HG03432 (cell line): ENCODE measurements at regions not wholly inside any gene's neighbourhood (a gene's known extent, or its start where the extent isn't known, plus 50 kb on each side); places are given as distances from the start of the nearest gene placed in this dataset.

Experiments used
- ATAC-seq: cut with Tn5 transposase; IDR thresholded peaks from one replicate; pipeline ENCODE4 v1.9.1; 2021; ENCODE audit warnings: mild to moderate bottlenecking, moderate library complexity; ENCODE audit not compliant: unreplicated experiment

DNA sequence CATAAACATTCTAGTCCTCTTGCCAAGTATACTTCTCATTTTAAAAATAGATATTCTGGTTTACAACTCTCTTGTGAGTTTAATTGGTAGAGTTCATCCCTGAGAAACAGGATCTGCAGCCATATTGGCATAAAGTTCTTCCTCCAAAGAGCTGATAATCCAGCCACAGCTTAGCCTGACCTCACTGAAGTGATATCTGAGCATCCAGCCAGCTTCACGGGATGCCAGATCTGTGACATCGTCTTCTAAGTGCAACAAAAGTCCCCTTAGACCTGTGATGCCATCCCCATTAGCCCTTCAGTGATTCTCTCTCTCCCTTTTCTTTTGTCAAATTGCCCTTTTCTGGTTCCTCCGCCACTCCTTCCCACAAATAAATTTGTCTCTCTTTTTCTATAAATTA lies 180.6 kb upstream of the STXBP5 start:
- no peak for ATAC-seq

DNA sequence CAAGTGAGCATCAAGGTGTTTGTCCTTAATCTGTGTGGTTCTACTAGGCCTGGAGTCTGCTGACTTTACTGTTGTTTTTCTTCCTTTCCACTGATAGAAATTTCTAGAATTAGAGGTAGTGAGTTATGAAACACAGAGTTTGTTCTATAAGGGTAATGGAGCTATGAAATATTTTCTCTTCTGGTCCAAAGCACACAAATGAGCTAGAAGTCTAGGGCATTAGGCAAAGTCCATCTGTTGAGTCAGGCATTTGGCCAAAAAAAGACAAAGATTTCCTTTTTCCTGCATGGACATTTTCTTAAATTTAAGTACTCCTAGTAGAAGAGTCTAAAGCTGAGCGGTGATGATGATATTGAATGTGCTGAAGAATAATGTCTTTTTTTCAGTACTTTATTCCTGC lies 174.3 kb upstream of the STXBP5 start:
- no peak for ATAC-seq

DNA sequence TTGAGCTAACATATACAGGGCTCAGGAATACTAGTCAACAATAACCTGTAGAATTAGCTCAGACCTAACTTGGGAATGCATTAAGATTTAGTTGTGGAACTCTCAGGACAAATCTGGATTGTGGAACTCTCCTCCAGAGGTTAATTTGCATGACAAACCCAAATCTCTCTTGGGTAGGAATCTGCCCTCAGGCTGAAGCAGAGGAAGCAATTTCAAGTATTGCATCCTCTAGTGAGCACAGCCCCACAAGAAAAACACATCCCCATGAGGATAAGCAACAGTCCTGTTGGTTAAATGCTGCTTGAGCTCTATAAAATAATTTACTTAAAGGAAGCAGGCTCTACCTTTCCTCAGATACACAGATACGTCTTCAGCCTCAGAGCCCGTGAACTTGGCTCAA lies 170.9 kb upstream of the STXBP5 start:
- no peak for ATAC-seq

DNA sequence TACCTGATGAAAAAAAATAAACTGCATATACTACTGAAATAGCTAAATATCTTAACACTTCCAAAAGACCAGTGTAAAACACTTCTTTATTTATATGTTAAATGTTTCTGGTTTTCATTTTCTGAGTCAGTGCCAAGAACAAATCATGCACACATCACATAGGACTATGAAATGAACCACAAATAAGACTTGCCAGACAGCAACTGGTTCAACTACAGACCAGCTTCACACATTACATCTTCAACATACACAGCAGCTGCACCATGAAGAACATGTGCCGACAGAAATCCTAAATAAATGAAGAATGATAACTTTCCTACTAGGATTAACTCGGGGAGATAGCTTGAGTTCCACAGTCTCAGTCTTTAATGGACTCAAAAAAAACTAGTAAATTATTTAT lies 168.3 kb upstream of the STXBP5 start:
- ATAC-seq, result no peak

DNA sequence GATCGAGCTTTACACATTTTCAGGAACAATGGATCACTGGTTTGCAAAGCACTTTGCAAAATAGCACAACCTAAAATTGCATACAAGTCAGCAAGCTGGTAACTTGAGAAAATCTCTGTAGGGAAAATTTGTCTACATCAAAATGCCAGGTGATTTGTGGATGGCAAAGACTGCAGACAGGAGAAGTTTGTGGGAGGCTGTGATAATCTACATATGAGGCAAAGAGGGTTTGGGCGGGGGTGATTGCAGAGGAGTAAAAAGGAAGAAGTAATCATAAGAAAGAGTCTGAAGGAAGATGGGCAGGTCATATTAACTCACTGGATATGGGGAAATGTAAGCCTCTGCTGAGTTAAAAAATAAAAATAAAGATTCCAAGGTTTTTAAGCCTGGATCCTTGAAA lies 166.3 kb upstream of the STXBP5 start:
- ATAC-seq, result no peak

DNA sequence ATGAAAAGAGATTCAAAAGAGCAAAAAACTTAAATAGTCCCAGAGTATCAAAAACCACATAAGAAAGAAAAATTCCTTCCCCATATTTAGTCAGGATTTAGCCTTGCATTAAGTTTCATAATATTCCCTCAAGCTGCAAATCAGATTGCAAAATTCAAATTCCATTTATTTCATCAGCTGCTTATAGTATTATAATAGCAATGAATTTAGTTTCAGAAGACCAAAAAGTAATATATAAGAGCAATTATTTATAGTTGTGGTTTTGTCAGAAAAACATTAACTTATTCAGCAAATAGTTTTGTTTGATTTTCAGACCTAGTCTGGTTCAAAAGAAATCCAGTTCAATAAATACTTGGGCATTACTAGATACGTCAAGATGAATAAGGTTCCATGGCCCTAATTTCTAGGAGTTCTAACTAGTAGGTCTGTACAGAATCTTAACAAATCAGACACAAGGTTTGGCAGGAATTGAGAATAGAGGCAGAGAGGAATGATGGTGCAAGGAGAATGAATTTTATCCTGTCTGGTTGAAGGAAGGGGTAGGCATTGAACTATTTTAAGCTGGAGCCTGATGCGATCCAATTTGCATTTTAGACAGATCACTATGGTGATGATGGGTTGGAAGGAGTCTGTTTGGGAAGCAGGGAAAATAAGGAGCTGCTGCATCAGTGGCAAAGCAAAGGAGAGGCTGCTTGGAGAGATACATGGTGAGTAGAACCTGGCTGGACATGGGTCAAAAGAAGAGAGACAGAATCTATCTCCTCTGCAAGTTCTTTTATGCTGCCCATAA lies 163.9 kb upstream of the STXBP5 start:
- ATAC-seq, result no peak

DNA sequence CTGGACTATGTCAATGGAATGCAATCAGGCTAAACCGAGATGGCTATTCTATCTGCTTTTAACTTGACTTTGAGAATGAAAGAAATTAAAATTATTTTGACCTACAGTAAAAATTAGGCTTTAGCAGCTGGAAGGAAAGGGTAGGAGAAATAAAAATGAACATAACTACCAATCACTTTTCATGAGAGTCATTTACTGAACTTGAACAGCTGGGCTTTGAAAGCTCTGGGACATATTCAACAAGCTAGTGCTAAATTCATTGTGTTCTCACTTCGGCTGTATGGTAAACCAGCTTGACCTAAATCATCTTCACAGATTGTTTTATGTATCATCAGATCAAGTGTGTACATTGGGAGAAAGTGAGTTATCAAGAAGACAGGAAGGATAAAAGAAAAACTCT lies 161.5 kb upstream of the STXBP5 start:
- ATAC-seq, result no peak

DNA sequence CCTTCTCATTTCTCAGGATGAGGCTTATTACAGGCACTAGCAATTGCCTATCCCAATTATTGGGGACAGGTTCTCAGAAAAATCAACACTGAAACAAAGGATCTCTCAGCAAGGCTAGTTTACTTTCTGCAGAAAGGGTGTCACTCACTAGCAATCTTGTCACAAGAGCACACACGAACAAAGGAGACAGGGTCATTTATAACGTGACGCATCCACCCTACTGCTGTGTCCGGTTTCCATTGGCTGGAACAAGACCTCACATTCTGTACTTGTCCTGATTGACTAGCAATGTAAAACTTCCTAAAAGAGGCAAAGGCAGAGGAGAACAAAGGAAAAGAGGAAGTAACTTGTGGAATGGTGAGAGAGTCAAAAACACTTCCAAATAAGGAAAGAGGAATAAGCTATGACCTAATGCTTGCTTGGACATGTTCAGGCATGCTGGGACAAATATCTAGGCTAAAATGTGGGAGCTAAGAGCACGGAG lies 160.2 kb upstream of the STXBP5 start:
- no peak for ATAC-seq

DNA sequence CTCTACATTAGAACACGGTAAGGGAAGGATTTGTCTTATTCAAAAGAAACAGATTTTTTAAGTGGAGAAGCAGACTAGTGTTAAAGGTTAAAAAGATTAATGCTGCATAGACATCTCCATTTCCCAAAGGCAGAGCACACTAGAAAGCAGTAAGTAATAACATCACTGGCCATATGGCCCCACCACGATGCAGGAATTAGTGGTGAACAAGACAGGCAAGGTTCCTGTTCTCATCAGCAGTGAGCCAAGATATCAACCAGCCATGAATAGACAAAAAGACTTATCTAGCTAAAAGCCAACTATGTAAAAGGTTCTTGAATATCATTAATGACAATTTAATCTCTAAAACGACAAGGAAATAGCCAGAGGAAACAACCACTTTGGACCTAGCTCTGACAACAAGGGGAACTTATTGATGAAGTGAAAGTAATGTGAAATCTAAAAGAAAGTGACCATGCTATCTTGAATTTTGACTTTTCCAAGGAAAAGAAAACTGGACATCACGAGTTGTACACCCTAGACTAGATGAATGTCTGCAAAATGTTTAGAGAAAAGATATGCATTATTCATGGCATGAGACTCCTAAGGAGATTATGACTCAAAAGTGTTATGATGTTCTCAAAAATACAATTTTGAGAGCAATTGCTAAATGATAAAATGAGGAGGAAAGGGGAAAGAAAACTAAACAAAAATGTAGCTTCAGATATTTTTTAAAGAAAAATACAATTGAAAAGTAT lies 157.9 kb upstream of the STXBP5 start:
- ATAC-seq, result no peak

DNA sequence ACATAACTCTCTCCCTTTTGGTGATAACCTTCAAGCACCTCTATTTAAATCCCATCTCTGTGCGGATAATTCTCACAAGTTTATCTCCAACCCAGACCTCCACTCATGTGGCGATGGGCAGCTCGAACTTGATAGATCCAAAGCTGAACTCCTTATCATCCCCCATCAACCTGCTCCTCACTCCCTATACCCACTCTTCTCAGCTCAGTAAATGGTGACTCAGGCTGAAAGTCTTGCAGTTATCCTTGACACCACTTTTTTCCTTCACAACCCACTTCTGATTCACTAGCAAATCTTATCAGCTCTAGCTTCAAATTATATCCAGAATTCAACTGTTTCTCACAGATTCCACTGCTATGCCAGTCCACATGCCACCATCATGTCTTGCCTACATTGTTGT lies 155.3 kb upstream of the STXBP5 start:
- no peak for ATAC-seq

DNA sequence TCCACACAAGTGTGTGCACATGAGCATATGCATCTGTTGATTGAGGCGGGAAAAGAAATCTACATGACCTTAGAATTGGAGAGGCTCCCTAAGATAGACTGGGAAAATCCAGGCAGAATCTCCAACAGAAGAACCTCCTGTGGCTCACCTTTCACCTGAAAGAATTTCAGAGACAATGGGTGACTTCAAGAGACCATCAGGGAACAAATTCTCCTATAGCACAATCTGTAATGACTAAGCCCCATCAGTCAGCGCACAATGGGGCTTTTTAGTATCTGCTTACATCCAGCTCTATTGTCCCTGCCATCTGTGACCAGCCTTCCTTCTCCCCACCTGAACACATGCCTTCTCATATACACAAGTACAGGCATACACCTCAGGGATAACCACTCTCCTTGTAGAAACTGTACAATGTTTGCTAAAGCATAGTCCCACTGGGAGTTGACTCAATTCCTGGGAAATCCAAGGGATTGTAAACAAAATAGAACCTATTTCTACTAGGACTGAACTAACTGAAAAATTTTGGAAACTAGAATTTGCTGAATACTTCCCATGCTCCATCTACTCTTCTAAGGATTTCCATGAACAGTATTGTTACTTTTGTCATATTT lies 150.8 kb upstream of the STXBP5 start:
- ATAC-seq, result no peak

DNA sequence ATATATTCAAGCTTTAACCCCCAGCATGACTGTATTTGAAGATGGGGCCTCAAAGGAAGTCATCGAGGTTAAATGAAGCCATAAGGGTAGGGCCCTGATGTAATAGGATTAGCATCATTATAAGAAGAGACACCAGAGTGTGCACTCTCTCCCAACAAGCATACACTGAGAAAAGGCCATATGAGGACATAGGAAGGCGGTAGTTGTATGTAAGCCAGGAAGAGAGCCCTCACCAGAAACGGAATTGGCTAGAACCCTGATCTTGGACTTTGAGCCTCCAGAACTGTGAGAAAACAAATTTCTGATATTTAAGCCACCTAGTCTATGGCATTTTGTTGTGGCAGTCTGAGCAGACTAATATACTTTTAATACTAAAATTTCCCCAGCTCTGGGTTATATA lies 150.1 kb upstream of the STXBP5 start:
- no peak for ATAC-seq

DNA sequence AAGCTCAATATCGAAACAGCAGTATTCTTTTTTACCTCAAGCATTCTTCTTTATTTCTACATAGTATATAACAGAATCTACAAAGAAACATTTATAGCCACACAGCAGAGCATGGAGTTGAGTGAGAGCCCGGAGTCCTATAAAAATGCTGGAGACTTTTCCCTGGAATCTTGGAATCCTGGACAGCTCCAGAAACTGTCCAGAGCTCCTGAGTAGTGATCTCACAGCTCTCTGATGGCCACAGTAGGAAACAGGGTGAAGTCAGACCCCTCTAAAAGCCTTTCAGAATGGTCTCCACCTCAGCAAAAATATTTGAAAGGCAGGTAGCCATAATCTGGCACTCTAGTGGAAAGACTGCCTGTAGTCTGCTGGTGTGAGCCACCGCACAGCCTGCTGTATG lies 149.3 kb upstream of the STXBP5 start:
- ATAC-seq, result no peak

DNA sequence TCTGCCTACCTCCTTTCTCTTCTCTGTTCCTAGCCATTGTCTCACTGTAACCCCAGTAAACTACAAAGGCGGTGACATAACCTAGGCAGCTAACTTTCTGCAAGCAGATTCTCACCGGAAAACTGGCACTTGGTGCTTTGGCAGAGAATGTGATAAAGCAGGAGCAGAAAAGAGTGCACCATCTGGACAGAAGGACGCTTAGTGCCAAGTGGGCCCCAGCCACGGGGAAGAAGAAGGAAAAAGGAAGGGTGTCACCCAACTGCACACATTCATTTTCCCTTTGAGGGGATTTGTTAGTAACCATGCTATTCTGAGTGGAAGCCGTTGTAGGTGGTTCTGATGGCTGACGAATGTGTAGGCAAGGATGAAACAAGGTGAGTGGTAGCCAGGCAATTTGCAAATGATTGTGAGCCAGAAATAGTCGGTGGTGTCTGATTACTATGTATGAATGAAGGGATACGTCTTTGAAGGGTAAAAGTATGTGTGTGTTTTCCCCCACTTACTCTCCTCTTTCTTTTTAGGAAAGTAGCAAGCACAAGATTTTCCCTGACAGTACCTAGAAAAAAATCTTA lies 148.3 kb upstream of the STXBP5 start:
- ATAC-seq, result no peak

DNA sequence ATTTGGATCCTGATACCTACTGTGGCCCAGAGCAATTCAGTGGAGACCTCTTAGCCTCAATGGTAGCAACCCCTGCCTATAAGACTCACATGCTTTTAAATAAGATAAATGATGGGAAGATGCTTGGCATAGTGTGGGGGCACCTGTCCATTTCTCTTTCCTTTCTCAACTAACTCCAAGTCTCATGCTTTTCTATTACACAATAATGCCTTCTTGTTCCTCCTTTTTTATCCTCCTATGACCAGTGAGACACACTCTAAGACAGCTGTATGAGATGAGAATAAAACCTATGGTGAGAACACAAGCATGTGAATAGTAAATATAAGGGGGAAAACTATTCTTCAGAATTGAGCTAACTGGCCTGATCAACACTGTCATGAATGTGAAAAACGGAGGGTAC lies 147.0 kb upstream of the STXBP5 start:
- ATAC-seq, result no peak

DNA sequence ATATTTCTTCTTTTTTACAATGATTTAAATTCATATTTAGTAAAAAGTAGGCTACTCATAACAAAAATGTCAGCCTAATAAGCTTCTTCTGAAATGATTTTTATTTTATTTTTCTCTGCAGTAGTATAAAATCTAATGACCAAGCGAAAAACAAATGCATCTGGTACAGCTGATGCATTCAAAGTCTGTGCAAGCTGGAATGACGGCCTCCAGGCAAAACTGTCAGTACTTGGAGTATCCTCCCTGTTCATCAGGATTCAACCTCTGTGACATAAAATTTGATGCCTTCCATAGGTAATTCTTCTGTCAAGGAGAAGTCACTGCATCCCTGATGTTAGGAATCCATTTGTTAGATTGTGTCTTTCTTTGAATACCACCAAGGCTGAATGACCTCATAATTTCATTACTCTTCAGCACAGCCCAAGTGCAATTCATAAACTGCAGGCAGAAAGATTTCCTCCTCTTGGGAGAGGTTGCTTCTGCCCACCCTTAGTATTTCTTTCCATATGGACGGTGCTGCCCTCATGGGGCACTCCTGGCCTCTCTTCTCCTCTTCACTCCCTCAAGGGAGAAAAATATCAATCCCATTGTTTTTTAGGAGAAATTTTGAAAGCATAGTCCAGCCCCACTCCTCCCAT lies 146.4 kb upstream of the STXBP5 start:
- no peak for ATAC-seq

DNA sequence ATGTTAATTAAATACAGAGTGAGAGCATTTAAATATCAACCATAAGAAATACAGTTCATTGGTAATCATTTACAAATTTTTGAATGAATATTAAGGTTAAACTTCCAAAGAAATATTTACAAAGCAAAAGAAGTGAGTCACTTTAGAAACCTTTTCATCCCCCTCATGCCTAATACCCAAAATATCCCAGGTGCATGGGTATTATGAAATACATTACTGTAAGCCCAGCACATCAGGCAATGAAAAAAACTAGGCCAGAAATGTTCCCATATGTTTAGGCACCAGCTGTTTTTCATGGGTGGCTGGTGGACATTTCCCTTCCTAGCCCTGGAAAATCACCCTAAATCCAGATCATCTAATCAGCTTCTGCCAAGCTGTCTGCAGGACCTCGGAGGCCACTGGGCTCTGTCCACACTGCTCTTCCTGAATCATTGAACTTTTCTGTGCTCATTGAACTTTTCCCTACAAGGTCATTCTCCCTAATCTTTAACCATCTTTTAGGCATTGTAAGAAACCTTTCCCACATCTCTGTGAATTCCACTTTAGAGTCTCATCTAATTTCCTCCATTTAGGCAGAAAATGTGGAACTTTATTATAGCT lies 145.3 kb upstream of the STXBP5 start:
- no peak for ATAC-seq

DNA sequence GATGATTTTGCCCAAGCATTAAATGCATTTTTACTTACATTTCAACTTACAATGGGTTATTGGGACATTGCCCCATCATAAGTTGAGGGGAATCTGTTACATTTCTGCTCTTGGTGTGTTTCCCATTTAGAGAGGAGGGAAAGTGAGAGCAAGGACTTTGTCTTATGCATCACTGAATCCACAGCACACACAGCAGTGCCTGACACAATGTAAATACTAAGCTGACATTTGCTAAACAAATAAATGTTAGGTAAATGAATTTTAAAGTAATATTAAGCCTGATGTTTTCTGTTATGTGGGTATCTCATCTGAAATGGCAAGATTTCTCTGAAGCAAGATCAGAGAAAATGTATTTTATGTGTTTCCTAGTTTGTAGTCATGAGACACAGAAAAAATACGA lies 143.6 kb upstream of the STXBP5 start:
- no peak for ATAC-seq

DNA sequence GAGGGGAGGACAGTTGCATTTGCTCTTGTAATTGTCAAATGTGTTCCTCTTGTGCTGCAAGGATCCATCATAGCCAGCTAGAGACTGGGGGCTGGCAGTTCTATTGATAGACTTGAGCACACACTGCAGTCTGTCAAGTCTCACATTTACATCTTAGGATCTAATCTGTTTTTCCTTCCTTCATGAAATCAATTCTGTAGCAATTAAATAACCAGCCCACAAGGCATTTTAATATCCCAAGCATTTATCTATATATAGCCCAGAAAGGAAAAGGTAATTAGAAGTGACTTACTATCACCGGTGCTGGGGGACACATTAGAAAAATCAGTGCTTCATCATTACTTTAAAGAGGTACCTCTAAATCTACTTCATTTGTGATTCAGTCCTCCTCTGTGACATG lies 143.0 kb upstream of the STXBP5 start:
- ATAC-seq, result no peak

DNA sequence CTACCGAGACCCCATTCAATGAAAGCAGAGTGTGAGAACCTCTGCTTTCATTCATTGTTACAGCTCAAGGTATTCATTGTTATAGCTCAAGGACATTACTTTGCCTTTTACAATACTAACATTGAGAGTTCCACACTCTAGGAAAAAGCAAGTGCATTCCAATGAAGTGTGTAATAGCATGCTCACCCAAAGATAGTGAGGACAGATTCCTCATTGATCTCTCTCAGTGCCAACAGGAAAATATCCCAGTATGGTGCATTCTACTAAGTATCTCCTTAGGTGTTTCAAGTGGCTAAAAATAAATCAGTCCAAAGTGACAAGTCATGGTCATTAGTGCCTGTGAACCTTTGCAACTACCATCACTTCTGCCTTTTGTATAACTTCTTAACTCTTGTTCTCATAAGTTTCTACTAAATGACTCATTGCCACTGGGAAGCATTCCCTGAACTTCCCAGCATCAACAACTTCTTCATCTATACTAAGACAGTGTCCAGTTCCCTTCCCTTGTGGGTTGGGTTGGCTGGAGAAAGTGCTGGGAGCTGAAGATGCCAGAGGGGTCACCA lies 140.7 kb upstream of the STXBP5 start:
- ATAC-seq, result no peak

DNA sequence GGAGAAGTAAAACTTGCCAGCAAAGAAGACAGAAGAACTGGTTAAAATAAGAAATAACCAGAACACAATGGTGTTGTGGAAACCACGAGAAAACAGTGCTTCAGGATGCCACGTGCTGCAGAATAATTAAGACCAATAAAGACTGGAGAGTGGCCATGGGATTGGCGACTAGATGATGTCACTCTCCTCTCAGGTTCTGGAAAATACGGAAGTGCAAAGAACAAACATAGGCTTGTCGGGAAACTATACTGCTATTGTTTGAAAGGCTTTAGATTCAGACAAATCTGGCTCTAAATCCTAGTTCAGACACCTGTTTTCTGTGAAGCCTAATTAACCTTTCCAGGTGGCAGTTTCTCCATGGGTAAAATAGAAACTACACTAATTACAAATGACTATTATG lies 138.4 kb upstream of the STXBP5 start:
- ATAC-seq, result no peak
